GM12878 (cell line): ENCODE measurements at regions not wholly inside any gene's neighbourhood (a gene's known extent, or its start where the extent isn't known, plus 50 kb on each side); places are given as distances from the start of the nearest gene placed in this dataset.

Experiments used
- ATAC-seq: fragments of 200-7000 bp; cut with Tn5 transposase; 3 replicates; pipeline ENCODE4 v1.9.1; 2020; ENCODE audit warnings: mild to moderate bottlenecking, moderate library complexity
- BruUV-seq: library from RNA; stranded (reverse); fragments of 400-500 nt; replicated peaks from 2 replicates; lab custom pipeline; 2021; lab: Mats Ljungman, UMichigan
- CTCF ChIA-PET: fragments of 300-600 bp; sonication (Branson Sonifier 250); formaldehyde crosslinking; extraction: SDS; loops from one replicate; lab custom pipeline; 2021; ENCODE audit warnings: inconsistent platforms; lab: Yijun Ruan, JAX
- POLR2A ChIA-PET: fragments of 350-600 bp; formaldehyde crosslinking; extraction: SDS; loops from one replicate; lab custom pipeline; 2021; ENCODE audit warnings: inconsistent platforms; lab: Charles Lee
- RAD21 ChIA-PET: fragments of 300-600 bp; sonication (Branson Sonifier 250); formaldehyde crosslinking; loops from one replicate; lab custom pipeline; 2023; ENCODE audit warnings: antibody characterized with exemption; ENCODE audit not compliant: unreplicated experiment; lab: Charles Lee
- SMC1A ChIA-PET: fragments of 300-600 bp; sonication (Branson Sonifier 250); formaldehyde crosslinking; loops from one replicate; lab custom pipeline; 2023; ENCODE audit not compliant: unreplicated experiment, uncharacterized antibody; lab: Charles Lee
- DNase-seq: peaks from one replicate; pipeline ENCODE4 v3.0.0-alpha.2; 2011; ENCODE audit warnings: low read depth, low spot score
- FAIRE-seq: peaks from 3 replicates; lab custom pipeline; 2011; peaks lifted over from hg19 to GRCh38; lab: Jason Lieb, UNC
- H2AFZ ChIP-seq: 2 replicates; pipeline ENCODE4 v1.6.0; 2011; ENCODE audit warnings: low read depth, low read length, control low read depth; ENCODE audit not compliant: control insufficient read depth
- H3K27ac ChIP-seq: 2 replicates; pipeline ENCODE4 v1.5.1; 2011; ENCODE audit warnings: control low read depth; ENCODE audit not compliant: control insufficient read depth, insufficient read depth
- H3K27me3 ChIP-seq, 2 experiments: replicated peaks in 1 of 2; 2 replicates each; pipeline versions ENCODE4 v1.6.0 to v1.6.1; 2011; ENCODE audit warnings: low read length in 1 of 2; ENCODE audit not compliant: control insufficient read depth in 2 of 2, insufficient read depth in 2 of 2
- H3K36me3 ChIP-seq, 2 experiments: 2 replicates each; pipeline ENCODE4 v1.5.1; 2011; ENCODE audit warnings: low read length in 1 of 2; ENCODE audit not compliant: control insufficient read depth in 2 of 2, insufficient read depth in 2 of 2
- H3K4me1 ChIP-seq: 2 replicates; pipeline ENCODE4 v1.6.1; 2011; ENCODE audit warnings: mild to moderate bottlenecking, low read length, moderate library complexity, mixed read lengths; ENCODE audit not compliant: control insufficient read depth, insufficient read depth
- H3K4me2 ChIP-seq: 2 replicates; pipeline ENCODE4 v1.6.0; 2011; ENCODE audit warnings: control low read depth; ENCODE audit not compliant: control insufficient read depth, insufficient read depth
- H3K4me3 ChIP-seq: fragments of 200-600 bp; sonication (generic); 2 replicates; pipeline ENCODE4 v1.5.1; 2016
- H3K79me2 ChIP-seq: 2 replicates; pipeline ENCODE4 v1.6.0; 2011; ENCODE audit warnings: low read length; ENCODE audit not compliant: control insufficient read depth, insufficient read depth
- H3K9ac ChIP-seq: 2 replicates; pipeline ENCODE4 v1.8.0; 2011; ENCODE audit warnings: low read length, control low read depth, mixed read lengths; ENCODE audit not compliant: control insufficient read depth, insufficient read depth
- H3K9me3 ChIP-seq: replicated peaks from 3 replicates; pipeline ENCODE4 v1.5.1; 2011; ENCODE audit warnings: mild to moderate bottlenecking, low read length; ENCODE audit not compliant: control insufficient read depth, insufficient read depth
- H4K20me1 ChIP-seq: 2 replicates; pipeline ENCODE4 v1.6.0; 2011; ENCODE audit not compliant: control insufficient read depth, insufficient read depth
- HDGF ChIP-seq: fragments of 450-650 bp; IDR thresholded peaks from 2 replicates; pipeline ENCODE4 v1.6.1; 2016; ENCODE audit warnings: antibody characterized with exemption
- KAT2A ChIP-seq: conservative IDR thresholded peaks from 2 replicates; pipeline ENCODE4 v1.6.1; 2011; ENCODE audit warnings: low read depth, low read length; ENCODE audit not compliant: control insufficient read depth
- SIX5 ChIP-seq: IDR thresholded peaks from 2 replicates; pipeline ENCODE4 v1.6.1; 2011; ENCODE audit warnings: mild to moderate bottlenecking, low read depth, low read length, moderate library complexity; ENCODE audit not compliant: severe bottlenecking
- SREBF2 ChIP-seq: IDR thresholded peaks from 2 replicates; pipeline ENCODE4 v1.6.1; 2012; ENCODE audit warnings: mild to moderate bottlenecking, low read length
- SUPT20H ChIP-seq: IDR thresholded peaks from 2 replicates; pipeline ENCODE4 v1.6.1; 2011; ENCODE audit warnings: low read depth, mild to moderate bottlenecking, low read length, moderate library complexity, borderline replicate concordance; ENCODE audit not compliant: control insufficient read depth
- ZNF384 ChIP-seq: IDR thresholded peaks from 2 replicates; pipeline ENCODE4 v1.6.1; 2012; ENCODE audit warnings: low read depth, mild to moderate bottlenecking, low read length, improper control_type of control experiment, borderline replicate concordance
- WGBS: methylation state at CpG from one replicate; pipeline ENCODE4 v1.1.6; 2016; ENCODE audit warnings: low lambda C conversion rate; ENCODE audit not compliant: insufficient replicate concordance, insufficient coverage; ENCODE audit errors: missing lambda C conversion rate; 5-methylcytosine and 5-hydroxymethylcytosine counted together
- in situ Hi-C: fragments of 300-500 bp; cut with MboI; formaldehyde crosslinking; loops from 9 replicates; pipeline ENCODE4 v1.14.3; 2018; ENCODE audit warnings: mixed read lengths
- intact Hi-C: fragments of 100-400 bp; cut with micrococcal nuclease; formaldehyde crosslinking; loops from one replicate; pipeline ENCODE4 v1.14.2; 2022; ENCODE audit not compliant: unreplicated experiment
- TF ChIP-seq, protein P1 (sequence below): fragments of 450-650 bp; IDR thresholded peaks from 2 replicates; pipeline ENCODE4 v1.6.1; 2017; ENCODE audit warnings: antibody characterized with exemption, mild to moderate bottlenecking, moderate library complexity

DNA sequence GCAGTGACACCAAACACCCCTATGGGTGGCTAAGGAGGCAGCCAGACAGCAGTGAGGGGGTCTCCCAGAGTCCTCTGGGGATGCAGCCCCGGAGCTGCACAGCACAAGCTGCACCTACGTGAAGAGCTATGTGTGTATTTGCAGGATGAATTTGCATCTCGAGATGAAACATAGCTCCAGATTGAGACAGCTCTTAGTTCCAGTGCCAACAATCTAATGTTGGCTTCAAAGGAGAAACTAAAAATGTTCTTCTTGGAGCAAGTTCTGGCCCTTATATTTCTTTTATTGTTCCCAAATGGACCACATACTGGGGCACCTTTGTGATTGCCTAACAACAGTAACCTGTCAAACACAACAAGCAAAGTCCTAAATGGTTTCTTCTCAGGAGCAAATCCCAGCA lies 233.9 kb downstream of the SLC4A3 start:
- ChIA-PET RAD21 (no interaction called here), CTCF (no interaction called here), SMC1A (no interaction called here), POLR2A (no interaction called here)
- Histone ChIP-seq H3K27me3 (no peaks in the 10 kb centered on the region; a peak in 1 of 4 replicates), H3K9ac (no peak overlapping the region), H3K4me3 (no peak overlapping the region), H2AFZ (no peak overlapping the region), H3K27ac (no peak overlapping the region), H3K4me1 (no peaks in the 10 kb centered on the region), H3K36me3 (no peaks in the 10 kb centered on the region), H4K20me1 (no peaks in the 10 kb centered on the region), H3K9me3 (no peaks in the 10 kb centered on the region), H3K79me2 (no peaks in the 10 kb centered on the region), H3K4me2 (no peak overlapping the region)
- no peak for TF ChIP-seq SUPT20H
- TF ChIP-seq SIX5: no peak
- TF ChIP-seq, protein P1, sequence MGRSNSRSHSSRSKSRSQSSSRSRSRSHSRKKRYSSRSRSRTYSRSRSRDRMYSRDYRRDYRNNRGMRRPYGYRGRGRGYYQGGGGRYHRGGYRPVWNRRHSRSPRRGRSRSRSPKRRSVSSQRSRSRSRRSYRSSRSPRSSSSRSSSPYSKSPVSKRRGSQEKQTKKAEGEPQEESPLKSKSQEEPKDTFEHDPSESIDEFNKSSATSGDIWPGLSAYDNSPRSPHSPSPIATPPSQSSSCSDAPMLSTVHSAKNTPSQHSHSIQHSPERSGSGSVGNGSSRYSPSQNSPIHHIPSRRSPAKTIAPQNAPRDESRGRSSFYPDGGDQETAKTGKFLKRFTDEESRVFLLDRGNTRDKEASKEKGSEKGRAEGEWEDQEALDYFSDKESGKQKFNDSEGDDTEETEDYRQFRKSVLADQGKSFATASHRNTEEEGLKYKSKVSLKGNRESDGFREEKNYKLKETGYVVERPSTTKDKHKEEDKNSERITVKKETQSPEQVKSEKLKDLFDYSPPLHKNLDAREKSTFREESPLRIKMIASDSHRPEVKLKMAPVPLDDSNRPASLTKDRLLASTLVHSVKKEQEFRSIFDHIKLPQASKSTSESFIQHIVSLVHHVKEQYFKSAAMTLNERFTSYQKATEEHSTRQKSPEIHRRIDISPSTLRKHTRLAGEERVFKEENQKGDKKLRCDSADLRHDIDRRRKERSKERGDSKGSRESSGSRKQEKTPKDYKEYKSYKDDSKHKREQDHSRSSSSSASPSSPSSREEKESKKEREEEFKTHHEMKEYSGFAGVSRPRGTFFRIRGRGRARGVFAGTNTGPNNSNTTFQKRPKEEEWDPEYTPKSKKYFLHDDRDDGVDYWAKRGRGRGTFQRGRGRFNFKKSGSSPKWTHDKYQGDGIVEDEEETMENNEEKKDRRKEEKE: no peak
- no peak for TF ChIP-seq HDGF
- TF ChIP-seq ZNF384: no peak
- TF ChIP-seq KAT2A: no peak
- TF ChIP-seq SREBF2: no peak
- in situ Hi-C loops (no loop called here), intact Hi-C loops (no loop called here)
- no peak for ATAC-seq
- FAIRE-seq: no peak
- no peak for DNase-seq
- 7% methylated on average over 3 of the region's 3 CpGs for WGBS
- no TSS peak for BruUV-seq
